Endothelial cell (in vitro differentiated cells): ENCODE measurements at regions not wholly inside any gene's neighbourhood (a gene's known extent, or its start where the extent isn't known, plus 50 kb on each side); places are given as distances from the start of the nearest gene placed in this dataset.

Experiments
- DNase-seq: peaks from one replicate; pipeline ENCODE4 v3.0.0; 2021; ENCODE audit warnings: low spot score
- H3K27ac Mint-ChIP-seq: one replicate; pipeline ENCODE4 v1.8.0; 2021; ENCODE audit warnings: mixed read lengths, inconsistent platforms; ENCODE audit not compliant: unreplicated experiment
- H3K27me3 Mint-ChIP-seq: one replicate; pipeline ENCODE4 v1.8.0; 2021; ENCODE audit warnings: mild to moderate bottlenecking, moderate library complexity, mixed read lengths, inconsistent platforms; ENCODE audit not compliant: unreplicated experiment
- H3K36me3 Mint-ChIP-seq: one replicate; pipeline ENCODE4 v1.8.0; 2021; ENCODE audit warnings: mild to moderate bottlenecking, low read depth, mixed read lengths, inconsistent platforms; ENCODE audit not compliant: unreplicated experiment
- H3K4me1 Mint-ChIP-seq: one replicate; pipeline ENCODE4 v1.8.0; 2021; ENCODE audit warnings: mild to moderate bottlenecking, mixed read lengths, inconsistent platforms; ENCODE audit not compliant: unreplicated experiment
- H3K4me3 Mint-ChIP-seq: one replicate; pipeline ENCODE4 v1.8.0; 2021; ENCODE audit warnings: mild to moderate bottlenecking, mixed read lengths, inconsistent platforms; ENCODE audit not compliant: unreplicated experiment
- H3K9me3 Mint-ChIP-seq: one replicate; pipeline ENCODE4 v1.8.0; 2021; ENCODE audit warnings: mixed read lengths, inconsistent platforms; ENCODE audit not compliant: unreplicated experiment
- TF ChIP-seq, protein P1 (sequence below): fragments of 200-600 bp; sonication (generic); IDR thresholded peaks from one replicate; pipeline ENCODE4 v1.5.0; 2021; ENCODE audit warnings: antibody characterized with exemption; ENCODE audit not compliant: unreplicated experiment

DNA sequence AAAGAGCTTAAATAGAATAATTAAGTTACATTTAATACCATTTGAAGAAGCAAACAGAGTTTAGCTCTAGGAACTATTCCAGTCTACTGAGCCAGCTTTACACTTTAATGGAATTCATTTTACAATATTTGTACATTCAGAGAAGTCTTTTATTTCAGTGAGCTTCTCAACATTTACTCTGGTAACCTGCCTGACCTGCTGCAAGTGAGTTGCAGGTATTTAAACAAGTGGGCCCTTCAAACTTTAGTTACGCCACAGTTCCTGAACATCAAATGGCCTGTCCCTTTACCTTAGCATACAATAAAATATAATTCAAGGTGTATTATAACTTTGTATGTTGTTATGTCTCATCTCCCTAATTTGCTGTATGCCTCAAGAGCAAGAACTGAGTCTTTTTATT lies 121.6 kb upstream of the SEMA3C start:
- no peak for DNase-seq
- H3K27me3 Mint-ChIP-seq = no peaks in the 10 kb centered on the region
- TF ChIP-seq, protein P1, sequence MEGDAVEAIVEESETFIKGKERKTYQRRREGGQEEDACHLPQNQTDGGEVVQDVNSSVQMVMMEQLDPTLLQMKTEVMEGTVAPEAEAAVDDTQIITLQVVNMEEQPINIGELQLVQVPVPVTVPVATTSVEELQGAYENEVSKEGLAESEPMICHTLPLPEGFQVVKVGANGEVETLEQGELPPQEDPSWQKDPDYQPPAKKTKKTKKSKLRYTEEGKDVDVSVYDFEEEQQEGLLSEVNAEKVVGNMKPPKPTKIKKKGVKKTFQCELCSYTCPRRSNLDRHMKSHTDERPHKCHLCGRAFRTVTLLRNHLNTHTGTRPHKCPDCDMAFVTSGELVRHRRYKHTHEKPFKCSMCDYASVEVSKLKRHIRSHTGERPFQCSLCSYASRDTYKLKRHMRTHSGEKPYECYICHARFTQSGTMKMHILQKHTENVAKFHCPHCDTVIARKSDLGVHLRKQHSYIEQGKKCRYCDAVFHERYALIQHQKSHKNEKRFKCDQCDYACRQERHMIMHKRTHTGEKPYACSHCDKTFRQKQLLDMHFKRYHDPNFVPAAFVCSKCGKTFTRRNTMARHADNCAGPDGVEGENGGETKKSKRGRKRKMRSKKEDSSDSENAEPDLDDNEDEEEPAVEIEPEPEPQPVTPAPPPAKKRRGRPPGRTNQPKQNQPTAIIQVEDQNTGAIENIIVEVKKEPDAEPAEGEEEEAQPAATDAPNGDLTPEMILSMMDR = no peak
- peaks cover 4% of the 10 kb centered on the region for H3K36me3 Mint-ChIP-seq
- no peak overlapping the region for H3K4me3 Mint-ChIP-seq
- H3K4me1 Mint-ChIP-seq = no peaks in the 10 kb centered on the region
- H3K27ac Mint-ChIP-seq = no peak overlapping the region
- no peaks in the 10 kb centered on the region for H3K9me3 Mint-ChIP-seq

GRCh38 chr7:81036871-81037270 lies 118.0 kb upstream of the SEMA3C start:
- H3K4me1 Mint-ChIP-seq = no peaks in the 10 kb centered on the region
- H3K4me3 Mint-ChIP-seq = no peak overlapping the region
- no peaks in the 10 kb centered on the region for H3K9me3 Mint-ChIP-seq
- TF ChIP-seq, protein P1 = no peak
- no peak for DNase-seq
- no peaks in the 10 kb centered on the region for H3K36me3 Mint-ChIP-seq
- H3K27me3 Mint-ChIP-seq = no peaks in the 10 kb centered on the region
- no peak overlapping the region for H3K27ac Mint-ChIP-seq

GRCh38 chr7:81036057-81036456 lies 117.2 kb upstream of the SEMA3C start:
- TF ChIP-seq, protein P1 = no peak
- no peaks in the 10 kb centered on the region for H3K9me3 Mint-ChIP-seq
- DNase-seq = no peak
- H3K4me3 Mint-ChIP-seq = no peak overlapping the region
- H3K36me3 Mint-ChIP-seq = no peaks in the 10 kb centered on the region
- H3K27ac Mint-ChIP-seq = no peak overlapping the region
- no peaks in the 10 kb centered on the region for H3K4me1 Mint-ChIP-seq
- H3K27me3 Mint-ChIP-seq = no peaks in the 10 kb centered on the region

- H3K4me3 Mint-ChIP-seq = no peak overlapping the region
- no peak for DNase-seq
- H3K36me3 Mint-ChIP-seq = no peaks in the 10 kb centered on the region
- H3K9me3 Mint-ChIP-seq = no peaks in the 10 kb centered on the region
- no peaks in the 10 kb centered on the region for H3K27me3 Mint-ChIP-seq
- TF ChIP-seq, protein P1 = no peak
- H3K27ac Mint-ChIP-seq = no peak overlapping the region
- no peaks in the 10 kb centered on the region for H3K4me1 Mint-ChIP-seq
Observed at GRCh38 chr7:81031996-81032395, 113.1 kb upstream of the SEMA3C start.

GRCh38 chr7:81031243-81031642 lies 112.4 kb upstream of the SEMA3C start:
- TF ChIP-seq, protein P1 = no peak
- H3K36me3 Mint-ChIP-seq = no peaks in the 10 kb centered on the region
- no peaks in the 10 kb centered on the region for H3K4me1 Mint-ChIP-seq
- H3K27ac Mint-ChIP-seq = no peak overlapping the region
- H3K27me3 Mint-ChIP-seq = no peaks in the 10 kb centered on the region
- DNase-seq = no peak
- H3K4me3 Mint-ChIP-seq = no peak overlapping the region
- no peaks in the 10 kb centered on the region for H3K9me3 Mint-ChIP-seq
